Neural cell (in vitro differentiated cells): ENCODE measurements at regions not wholly inside any gene's neighbourhood (a gene's known extent, or its start where the extent isn't known, plus 50 kb on each side); places are given as distances from the start of the nearest gene placed in this dataset.

ENCODE experiments used
- H2AFZ ChIP-seq: fragments of 200-600, 300-800 bp; sonication (generic), shearing (Covaris generic); 2 replicates; pipeline ENCODE4 v1.6.0; 2014; ENCODE audit warnings: low read depth, mild to moderate bottlenecking, antibody characterized with exemption, low read length, moderate library complexity
- H3F3A ChIP-seq: fragments of 200-600 bp; shearing (Covaris generic); 2 replicates; pipeline ENCODE4 v1.6.1; 2016; ENCODE audit warnings: mild to moderate bottlenecking, moderate library complexity, mixed read lengths, antibody characterized with exemption, low read length; ENCODE audit not compliant: insufficient read depth, poor library complexity, severe bottlenecking
- H3K27ac ChIP-seq: fragments of 200-600, 300-800 bp; sonication (generic), shearing (Covaris generic); 2 replicates; pipeline ENCODE4 v1.5.1; 2014; ENCODE audit warnings: mild to moderate bottlenecking, low read length, moderate library complexity
- H3K27me3 ChIP-seq: fragments of 300-800, 200-600 bp; sonication (generic), shearing (Covaris generic); 2 replicates; pipeline ENCODE4 v1.6.0; 2014; ENCODE audit warnings: mild to moderate bottlenecking, low read depth, low read length, moderate library complexity; ENCODE audit not compliant: insufficient read depth
- H3K36me3 ChIP-seq: fragments of 300-800, 200-600 bp; sonication (generic), shearing (Covaris generic); 2 replicates; pipeline ENCODE4 v1.5.1; 2014; ENCODE audit warnings: mild to moderate bottlenecking, antibody characterized with exemption, low read length, moderate library complexity; ENCODE audit not compliant: insufficient read depth
- H3K4me2 ChIP-seq: fragments of 300-800, 200-600 bp; sonication (generic), shearing (Covaris generic); 2 replicates; pipeline ENCODE4 v1.6.0; 2014; ENCODE audit warnings: mild to moderate bottlenecking, low read length
- H3K4me3 ChIP-seq: fragments of 300-800, 200-600 bp; sonication (generic), shearing (Covaris generic); 2 replicates; pipeline ENCODE4 v1.5.1; 2014; ENCODE audit warnings: mild to moderate bottlenecking, low read length, moderate library complexity
- H3K79me2 ChIP-seq: fragments of 200-600 bp; shearing (Covaris generic); replicated peaks from 2 replicates; pipeline ENCODE4 v1.6.0; 2014; ENCODE audit warnings: mild to moderate bottlenecking, low read length, moderate library complexity; ENCODE audit not compliant: insufficient read depth
- H3K9ac ChIP-seq: fragments of 300-800, 200-600 bp; sonication (generic), shearing (Covaris generic); 2 replicates; pipeline ENCODE4 v1.6.1; 2016; ENCODE audit warnings: mild to moderate bottlenecking, low read length, mixed read lengths
- H3K9me2 ChIP-seq: fragments of 200-600 bp; shearing (Covaris generic); 2 replicates; pipeline ENCODE4 v1.6.1; 2016; ENCODE audit warnings: mild to moderate bottlenecking, low read length, mixed read lengths; ENCODE audit not compliant: insufficient read depth
- H3K9me3 ChIP-seq: fragments of 200-600, 300-800 bp; sonication (generic), shearing (Covaris generic); 2 replicates; pipeline ENCODE4 v1.6.1; 2016; ENCODE audit warnings: mild to moderate bottlenecking, mixed run types, low read length, moderate library complexity, mixed read lengths
- H4K20me1 ChIP-seq: fragments of 200-600 bp; shearing (Covaris generic); 2 replicates; pipeline ENCODE4 v1.6.1; 2016; ENCODE audit warnings: mild to moderate bottlenecking, mixed run types; ENCODE audit not compliant: insufficient read depth
- CTCF ChIP-seq: fragments of 450-650 bp; IDR thresholded peaks from 2 replicates; pipeline ENCODE4 v1.5.1; 2014; ENCODE audit warnings: antibody characterized with exemption, mild to moderate bottlenecking, moderate library complexity; ENCODE audit not compliant: poor library complexity, severe bottlenecking
- EP300 ChIP-seq: fragments of 450-650 bp; conservative IDR thresholded peaks from 2 replicates; pipeline ENCODE4 v1.6.1; 2014; ENCODE audit warnings: antibody characterized with exemption, mild to moderate bottlenecking, moderate library complexity; ENCODE audit not compliant: poor library complexity, severe bottlenecking
- EZH2 ChIP-seq: fragments of 200-600, 300-800 bp; shearing (Covaris generic), sonication (generic); IDR thresholded peaks from 2 replicates; pipeline ENCODE4 v1.6.1; 2014; ENCODE audit warnings: antibody characterized with exemption, low read length, borderline replicate concordance, mild to moderate bottlenecking; ENCODE audit not compliant: insufficient read depth, poor library complexity, severe bottlenecking
- MXI1 ChIP-seq: fragments of 450-650 bp; conservative IDR thresholded peaks from 2 replicates; pipeline ENCODE4 v1.6.1; 2014; ENCODE audit warnings: antibody characterized with exemption, mild to moderate bottlenecking; ENCODE audit not compliant: poor library complexity, severe bottlenecking
- POLR2AphosphoS5 ChIP-seq: IDR thresholded peaks from 2 replicates; pipeline ENCODE4 v1.6.1; 2012
- RAD21 ChIP-seq: fragments of 450-650 bp; conservative IDR thresholded peaks from 2 replicates; pipeline ENCODE4 v1.6.1; 2014; ENCODE audit warnings: antibody characterized with exemption, mild to moderate bottlenecking, moderate library complexity
- REST ChIP-seq: IDR thresholded peaks from 2 replicates; pipeline ENCODE4 v1.6.1; 2012; ENCODE audit warnings: borderline replicate concordance
- SMC3 ChIP-seq: fragments of 450-650 bp; conservative IDR thresholded peaks from 2 replicates; pipeline ENCODE4 v1.6.1; 2014; ENCODE audit warnings: antibody characterized with exemption, mild to moderate bottlenecking, moderate library complexity; ENCODE audit not compliant: poor library complexity
- TAF1 ChIP-seq: IDR thresholded peaks from 2 replicates; pipeline ENCODE4 v1.6.1; 2012; ENCODE audit warnings: low read depth

GRCh38 chr6:142683714-142684141 is 261.2 kb downstream of the HIVEP2 start:
- Histone ChIP-seq H2AFZ (no peak overlapping the region), H3K9me2 (no peaks in the 10 kb centered on the region), H3K27ac (no peak overlapping the region)

GRCh38 chr6:142684371-142684770 is 260.6 kb downstream of the HIVEP2 start:
- H3K4me3 ChIP-seq = no peak overlapping the region
- H3F3A ChIP-seq = no peaks in the 10 kb centered on the region
- H3K9me2 ChIP-seq = no peaks in the 10 kb centered on the region
- H3K79me2 ChIP-seq = no peaks in the 10 kb centered on the region
- TF ChIP-seq POLR2AphosphoS5 (no peak), EP300 (no peak), EZH2 (no peak), CTCF (no peak), REST (no peak)
- no peaks in the 10 kb centered on the region for H4K20me1 ChIP-seq
- H3K9ac ChIP-seq = no peak overlapping the region
- no peaks in the 10 kb centered on the region for H3K36me3 ChIP-seq
- H2AFZ ChIP-seq = no peak overlapping the region
- H3K27me3 ChIP-seq = no peaks in the 10 kb centered on the region
- no peaks in the 10 kb centered on the region for H3K9me3 ChIP-seq
- H3K27ac ChIP-seq = no peak overlapping the region
- H3K4me2 ChIP-seq = no peak overlapping the region

More at GRCh38 chr6:142683714-142684141, 261.2 kb downstream of the HIVEP2 start:
- no peak overlapping the region for H3K9ac ChIP-seq
- no peaks in the 10 kb centered on the region for H3K27me3 ChIP-seq
- H3F3A ChIP-seq = no peaks in the 10 kb centered on the region
- no peaks in the 10 kb centered on the region for H3K9me3 ChIP-seq
- no peak overlapping the region for H3K4me3 ChIP-seq
- H3K79me2 ChIP-seq = no peaks in the 10 kb centered on the region
- TF ChIP-seq EZH2 (no peak), POLR2AphosphoS5 (no peak), MXI1 (no peak), TAF1 (no peak), CTCF (no peak), EP300 (no peak), REST (no peak), RAD21 (no peak), SMC3 (no peak)
- H3K36me3 ChIP-seq = no peaks in the 10 kb centered on the region
- H3K4me2 ChIP-seq = no peak overlapping the region
- no peaks in the 10 kb centered on the region for H4K20me1 ChIP-seq
